ENCODE measurements at regions not wholly inside any gene's neighbourhood (a gene's known extent, or its start where the extent isn't known, plus 50 kb on each side); places are given as distances from the start of the nearest gene placed in this dataset.

DNA sequence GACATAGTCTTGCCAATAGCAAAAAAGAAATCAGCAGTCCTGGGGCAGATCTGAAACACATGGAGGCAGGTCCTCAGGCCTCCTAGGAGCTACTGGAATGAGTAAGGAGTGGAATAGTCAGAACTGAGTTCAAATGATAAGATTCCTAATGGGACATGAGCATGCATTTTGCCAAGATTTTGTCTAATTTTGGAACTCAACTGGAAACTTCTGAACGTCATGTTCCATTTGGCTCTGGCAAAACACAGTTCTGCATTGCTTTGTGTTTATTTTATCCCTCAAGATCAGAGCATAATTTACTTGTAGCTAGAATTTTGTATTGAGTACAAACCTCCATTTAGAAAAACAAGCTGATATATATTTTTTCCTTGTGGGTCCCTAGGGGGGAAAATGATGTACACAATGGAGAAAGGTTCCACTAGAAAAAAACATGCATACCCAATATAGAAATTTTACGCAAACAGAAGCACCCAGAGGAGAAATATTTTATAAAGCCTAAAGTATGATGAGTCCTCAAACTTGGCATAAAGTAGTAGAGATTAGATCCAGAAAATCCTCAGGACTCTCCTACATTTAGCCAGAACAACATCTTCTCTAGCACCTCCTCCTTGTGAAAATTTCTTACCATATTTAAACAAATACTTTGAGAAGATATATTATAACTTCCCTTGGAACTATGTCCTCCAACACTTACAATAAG, 149.0 kb upstream of the SERP2 start:
- DNase-seq, result no peak

GRCh38 chr13:44229371-44230030, 144.1 kb upstream of the SERP2 start:
- no peak for DNase-seq

GRCh38 chr13:44230071-44230470, 143.6 kb upstream of the SERP2 start:
- DNase-seq, result no peak

GRCh38 chr13:44230736-44231135, 142.9 kb upstream of the SERP2 start:
- DNase-seq, result no peak

DNA sequence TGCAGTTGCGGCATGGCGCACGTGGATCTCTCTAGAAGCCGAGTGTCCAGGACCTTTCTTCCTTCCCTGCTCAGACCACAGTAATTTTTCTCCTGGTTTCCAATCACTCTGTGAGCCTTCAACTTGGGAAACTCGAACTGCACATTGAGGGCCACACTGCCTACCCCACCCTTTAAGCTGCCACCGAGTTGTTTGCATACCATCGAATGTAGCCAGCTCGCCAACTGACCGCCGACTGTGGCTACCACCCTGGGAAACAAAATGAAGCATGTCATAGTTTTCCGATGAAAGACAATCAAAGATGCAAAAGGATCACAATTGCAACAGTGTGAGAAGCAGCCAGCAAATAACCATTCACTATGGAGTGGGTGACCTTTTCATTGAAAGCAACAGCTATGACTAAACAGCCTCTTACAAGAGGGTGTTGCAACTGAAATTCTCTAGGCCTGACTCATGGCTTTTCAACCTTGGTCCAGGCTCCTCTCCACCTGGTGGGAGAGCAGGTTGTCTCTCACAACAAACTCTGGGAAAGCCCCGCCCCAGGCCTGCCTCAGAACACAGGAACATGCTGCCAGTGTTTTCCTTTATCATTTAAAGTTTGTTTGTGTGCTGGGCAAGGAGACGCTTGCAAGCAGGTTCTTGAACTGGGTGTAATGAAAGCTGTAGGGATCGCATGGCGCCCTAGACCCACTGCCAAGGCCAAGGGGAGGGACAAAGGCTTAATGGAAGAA, 141.7 kb upstream of the SERP2 start:
- DNase-seq, result peak; percentile 39 to 76 (median 66)

- DNase-seq, result peak in 2 of 4 experiments; percentile 35 to 51
These were observed 140.8 kb upstream of the SERP2 start for GRCh38 chr13:44232774-44233173.

GRCh38 chr13:44234566-44234965, 139.1 kb upstream of the SERP2 start:
- no peak for DNase-seq

GRCh38 chr13:44236370-44236769, 137.3 kb upstream of the SERP2 start:
- peak in 3 of 4 experiments; percentile 47 to 76 (median 67) for DNase-seq

- peak; percentile 53 to 74 (median 69) for DNase-seq
These were observed 136.8 kb upstream of the SERP2 start for GRCh38 chr13:44236801-44237207.

DNA sequence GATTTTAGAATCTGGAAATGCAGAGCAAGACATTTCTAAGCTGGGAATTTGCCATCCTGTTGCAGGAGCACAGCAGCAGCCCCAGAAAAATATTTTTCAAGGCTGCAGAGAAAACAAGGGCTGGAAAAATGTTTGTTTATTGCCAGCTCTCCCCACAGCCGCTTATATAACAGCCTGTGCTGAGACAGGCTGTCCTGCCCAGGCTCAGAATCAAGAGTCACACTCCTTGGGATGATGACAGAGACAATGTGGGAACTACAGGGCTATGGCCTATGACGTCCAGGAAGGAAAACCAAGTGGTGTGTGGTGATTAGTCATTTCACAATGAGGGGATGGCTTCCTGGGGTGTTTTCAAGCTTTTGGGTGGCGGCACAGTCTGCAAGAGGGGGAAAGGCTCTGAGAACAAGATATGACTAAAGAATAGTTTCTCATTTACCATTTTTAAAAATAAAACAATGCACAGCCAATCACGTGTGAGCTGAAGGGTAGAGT, 136.3 kb upstream of the SERP2 start:
- peak; percentile 86 to 98 (median 91) for DNase-seq

GRCh38 chr13:44237881-44238421, 135.7 kb upstream of the SERP2 start:
- DNase-seq, result peak in 1 of 4 experiments; percentile 19

DNA sequence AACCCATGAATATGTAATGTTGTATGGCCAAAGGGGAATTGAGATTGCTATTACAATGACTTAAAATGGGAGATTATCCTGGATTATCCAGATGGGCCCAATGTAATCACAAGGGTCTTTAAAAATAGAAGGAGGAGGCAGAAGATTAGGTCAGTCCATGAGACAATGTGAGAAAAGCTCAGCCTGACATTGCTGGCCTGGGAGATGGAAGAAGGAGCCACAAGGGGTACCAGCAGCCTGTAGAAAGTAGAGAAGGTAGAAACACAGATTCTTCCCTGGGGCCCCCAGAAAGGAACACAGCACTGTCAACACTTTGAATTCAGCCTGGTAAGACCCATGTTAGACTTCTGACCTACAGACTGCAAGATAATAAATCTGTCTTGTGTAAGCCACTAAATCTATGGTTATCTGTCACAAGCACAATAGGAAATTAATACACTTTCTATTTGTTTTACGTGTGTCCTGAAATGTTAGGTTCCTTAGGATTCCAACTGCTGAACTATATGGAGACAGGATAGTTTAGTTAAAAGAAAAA, 132.9 kb upstream of the SERP2 start:
- DNase-seq, result no peak

DNA sequence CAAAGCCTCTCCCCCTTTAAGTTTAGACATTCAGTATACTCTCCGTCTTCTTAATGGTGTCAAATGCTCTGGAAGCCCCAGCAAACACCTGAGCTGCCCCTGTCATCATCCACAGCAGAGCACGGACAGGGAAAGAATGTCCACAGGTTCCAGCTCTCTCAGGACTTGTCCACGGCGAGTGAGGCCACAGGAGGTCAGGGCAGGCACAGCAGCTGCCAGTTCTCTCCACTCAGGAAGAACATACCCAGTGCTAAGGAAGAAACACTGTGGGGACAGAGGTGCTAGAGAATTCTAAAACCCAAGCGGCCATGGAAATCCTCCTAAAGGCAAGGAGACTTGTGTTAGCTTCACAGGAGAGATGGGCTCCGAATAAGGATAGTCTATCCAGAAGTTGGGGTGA, 132.0 kb upstream of the SERP2 start:
- no peak for DNase-seq

- no peak for DNase-seq
These were observed 130.9 kb upstream of the SERP2 start for GRCh38 chr13:44242766-44243165.

DNA sequence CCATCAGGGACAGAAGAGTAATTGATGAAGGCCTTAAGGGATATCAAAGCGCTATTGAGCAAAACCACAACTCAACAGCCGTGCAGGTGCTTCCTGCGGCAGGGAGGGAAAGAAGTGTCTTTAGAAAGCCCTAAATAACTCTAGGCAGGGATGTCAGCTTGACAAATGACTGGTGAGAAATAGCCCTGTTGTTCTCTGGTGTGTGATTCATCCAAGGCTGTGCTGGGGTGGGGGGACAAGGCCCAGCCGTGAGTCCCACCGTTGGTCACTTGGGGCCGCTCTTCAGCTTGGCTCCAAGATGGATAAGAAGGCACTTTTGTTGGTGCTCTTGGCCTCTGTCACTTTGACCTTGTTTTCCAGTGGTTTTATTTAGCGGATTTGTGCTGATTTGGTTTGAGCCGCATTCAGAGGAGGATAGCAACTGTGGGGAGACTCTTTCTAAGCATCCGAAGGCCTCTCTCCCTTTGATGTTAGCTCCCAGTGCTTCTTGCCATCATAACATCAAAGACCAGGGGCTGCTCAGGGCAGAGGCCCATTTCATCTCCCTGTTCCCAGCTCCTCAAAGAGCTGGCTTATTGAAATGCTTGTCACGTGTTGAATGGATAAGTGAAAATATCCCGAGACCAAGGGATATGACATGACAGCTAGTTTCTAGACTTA, 130.3 kb upstream of the SERP2 start:
- DNase-seq, result peak; percentile 70 to 86 (median 78)

GRCh38 chr13:44244288-44244687, 129.3 kb upstream of the SERP2 start:
- peak in 2 of 4 experiments; percentile 25 to 42 for DNase-seq

- no peak for DNase-seq
These were observed 124.2 kb upstream of the SERP2 start for GRCh38 chr13:44249431-44249836.

DNA sequence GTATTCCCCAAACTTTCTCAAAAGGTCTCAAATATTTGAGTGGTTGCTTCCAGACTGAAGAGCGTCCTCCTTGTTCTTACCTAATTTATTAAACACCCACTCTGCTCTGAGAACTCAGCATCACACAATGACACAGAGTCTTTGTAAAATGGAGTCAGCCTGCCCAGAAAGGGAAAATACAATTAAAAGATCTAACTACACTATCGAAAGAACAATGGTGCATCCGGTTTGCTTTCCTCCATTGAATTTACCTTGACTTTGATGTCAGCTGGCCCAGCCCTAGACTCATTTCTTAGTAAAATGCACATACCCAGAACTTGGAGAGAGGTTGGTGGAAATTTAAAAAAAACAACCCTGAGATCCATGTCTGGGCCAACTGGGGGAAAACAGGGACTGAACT, 120.7 kb upstream of the SERP2 start:
- no peak for DNase-seq

- DNase-seq, result no peak
These were observed 117.8 kb upstream of the SERP2 start for GRCh38 chr13:44255771-44256364.

DNA sequence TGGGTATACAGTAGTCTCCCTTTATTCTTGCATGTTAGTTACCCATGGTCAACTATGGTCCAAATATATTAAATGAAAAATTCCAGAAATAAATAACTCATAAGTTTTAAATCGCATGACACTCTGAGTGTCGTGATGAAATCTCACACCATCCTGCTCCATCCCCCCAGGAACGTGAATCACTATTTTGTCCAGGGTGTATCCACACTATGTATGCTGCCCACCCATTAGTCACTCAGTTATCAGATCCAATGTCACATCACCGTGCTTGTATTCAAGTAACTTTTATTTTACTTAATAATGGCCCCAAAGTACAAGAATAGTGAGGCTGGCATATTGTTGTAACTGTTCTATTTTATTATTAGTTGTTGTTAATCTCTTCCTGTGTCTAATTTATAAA, 115.8 kb upstream of the SERP2 start:
- DNase-seq, result no peak
